ENCODE measurements at regions not wholly inside any gene's neighbourhood (a gene's known extent, or its start where the extent isn't known, plus 50 kb on each side); places are given as distances from the start of the nearest gene placed in this dataset.
"Not testable (repeated sequence)": the region's sequence is repeated elsewhere in the genome, so short reads cannot be mapped to it uniquely, and the experiment has no call there.

- no peak for DNase-seq
Observed at GRCh38 chr20:22966787-22967464, 68.2 kb upstream of the SSTR4 start.

- DNase-seq = not testable (repeated sequence)
Observed at GRCh38 chr20:22967706-22968105, 67.4 kb upstream of the SSTR4 start.

- DNase-seq = not testable (repeated sequence)
Observed at GRCh38 chr20:22969031-22969430, 66.1 kb upstream of the SSTR4 start.

- DNase-seq = not testable (repeated sequence)
Observed at GRCh38 chr20:22971077-22971476, 64.0 kb upstream of the SSTR4 start.

GRCh38 chr20:22974354-22974753, 60.8 kb upstream of the SSTR4 start:
- no peak for DNase-seq

GRCh38 chr20:22977047-22977785, 57.9 kb upstream of the SSTR4 start:
- no peak for DNase-seq

GRCh38 chr20:22984008-22984407, 51.1 kb upstream of the SSTR4 start:
- no peak for DNase-seq

GRCh38 chr20:22984606-22985005, 50.5 kb upstream of the SSTR4 start:
- DNase-seq = no peak

- no peak for DNase-seq
Observed at GRCh38 chr20:22985239-22985778, 49.8 kb upstream of the SSTR4 start.
